ENCODE measurements at regions not wholly inside any gene's neighbourhood (a gene's known extent, or its start where the extent isn't known, plus 50 kb on each side); places are given as distances from the start of the nearest gene placed in this dataset.

DNA sequence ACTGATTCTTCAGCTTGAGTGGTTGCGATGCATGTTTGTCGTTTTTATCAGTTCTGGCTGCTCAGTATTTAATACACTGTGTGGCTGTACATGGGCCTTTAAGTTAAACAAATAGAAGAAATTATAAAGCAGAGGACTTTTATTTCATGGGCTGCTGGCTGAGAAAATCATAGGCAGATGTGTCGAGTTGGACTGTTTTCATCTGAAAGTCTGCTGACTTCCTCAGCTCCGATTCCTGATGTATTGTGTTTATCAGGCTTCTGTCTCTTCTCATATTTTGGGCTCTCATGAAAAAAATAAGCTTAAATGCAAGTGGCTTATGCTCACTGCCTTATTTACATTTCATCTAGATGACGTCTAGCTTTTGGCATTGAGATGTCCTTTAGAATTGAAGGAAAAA, 129.5 kb upstream of the GGTLC1 start:
- DNase-seq (ENCODE audit: low read depth, low spot score) = no peak
- CTCF ChIA-PET = no interaction called here
- TF ChIP-seq, protein P1, sequence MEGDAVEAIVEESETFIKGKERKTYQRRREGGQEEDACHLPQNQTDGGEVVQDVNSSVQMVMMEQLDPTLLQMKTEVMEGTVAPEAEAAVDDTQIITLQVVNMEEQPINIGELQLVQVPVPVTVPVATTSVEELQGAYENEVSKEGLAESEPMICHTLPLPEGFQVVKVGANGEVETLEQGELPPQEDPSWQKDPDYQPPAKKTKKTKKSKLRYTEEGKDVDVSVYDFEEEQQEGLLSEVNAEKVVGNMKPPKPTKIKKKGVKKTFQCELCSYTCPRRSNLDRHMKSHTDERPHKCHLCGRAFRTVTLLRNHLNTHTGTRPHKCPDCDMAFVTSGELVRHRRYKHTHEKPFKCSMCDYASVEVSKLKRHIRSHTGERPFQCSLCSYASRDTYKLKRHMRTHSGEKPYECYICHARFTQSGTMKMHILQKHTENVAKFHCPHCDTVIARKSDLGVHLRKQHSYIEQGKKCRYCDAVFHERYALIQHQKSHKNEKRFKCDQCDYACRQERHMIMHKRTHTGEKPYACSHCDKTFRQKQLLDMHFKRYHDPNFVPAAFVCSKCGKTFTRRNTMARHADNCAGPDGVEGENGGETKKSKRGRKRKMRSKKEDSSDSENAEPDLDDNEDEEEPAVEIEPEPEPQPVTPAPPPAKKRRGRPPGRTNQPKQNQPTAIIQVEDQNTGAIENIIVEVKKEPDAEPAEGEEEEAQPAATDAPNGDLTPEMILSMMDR (IDR thresholded peaks at IDR 0.05; ENCODE audit: low read depth, low read length) = no peak
- Histone ChIP-seq H3K4me3 (ENCODE audit: low read depth, low read length) (no peak overlapping the region), H3K27me3 (ENCODE audit: control insufficient read depth, insufficient read depth, low read length) (peaks cover 2% of the 10 kb centered on the region), H3K27ac (ENCODE audit: low read depth, low read length) (no peak overlapping the region), H3K9me3 (ENCODE audit: control insufficient read depth, insufficient read depth, low read length) (no peaks in the 10 kb centered on the region)
- POLR2A ChIA-PET = no interaction called here

- TF ChIP-seq, protein P1 (IDR thresholded peaks at IDR 0.05; ENCODE audit: low read depth, low read length) = no peak
- peaks cover 2% of the 10 kb centered on the region for H3K27me3 ChIP-seq (ENCODE audit: control insufficient read depth, insufficient read depth, low read length)
- H3K27ac ChIP-seq (ENCODE audit: low read depth, low read length) = no peak overlapping the region
- H3K9me3 ChIP-seq (ENCODE audit: control insufficient read depth, insufficient read depth, low read length) = no peaks in the 10 kb centered on the region
- no peak overlapping the region for H3K4me3 ChIP-seq (ENCODE audit: low read depth, low read length)
- ChIA-PET POLR2A (no interaction called here), CTCF (interaction anchor here (1.3 kb wide), 1 partner anchor 16 kb away, joined by 3 read pairs; no protein-coding TSS in a partner anchor)
- no peak for DNase-seq (ENCODE audit: low read depth, low spot score)
These were observed 128.8 kb upstream of the GGTLC1 start for GRCh38 chr20:24117383-24117782.

DNA sequence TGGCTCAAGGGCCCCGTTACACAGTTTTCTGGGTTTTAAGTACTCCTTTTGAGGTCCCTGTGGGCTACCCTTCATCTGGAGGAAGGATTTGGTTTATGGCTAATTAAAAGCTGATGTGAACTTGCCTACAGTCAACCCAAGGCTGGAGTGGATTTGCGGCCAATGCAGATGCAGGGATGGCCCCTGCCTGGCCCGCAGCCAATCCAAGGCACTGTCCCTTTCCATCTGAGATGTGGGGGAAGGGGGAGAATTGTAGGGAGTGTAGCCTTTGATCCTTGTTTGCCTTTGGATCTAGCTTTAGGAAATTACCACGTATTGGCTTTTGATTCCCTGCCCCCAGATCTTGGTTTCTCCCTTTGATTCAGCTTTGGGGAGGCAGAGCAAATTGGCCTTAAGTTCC, 128.0 kb upstream of the GGTLC1 start:
- no peak overlapping the region for H3K27ac ChIP-seq (ENCODE audit: low read depth, low read length)
- peaks cover 2% of the 10 kb centered on the region for H3K27me3 ChIP-seq (ENCODE audit: control insufficient read depth, insufficient read depth, low read length)
- ChIA-PET POLR2A (no interaction called here), CTCF (interaction anchor here (1.3 kb wide), 1 partner anchor 15 kb away, joined by 3 read pairs; no protein-coding TSS in a partner anchor)
- TF ChIP-seq, protein P1 (IDR thresholded peaks at IDR 0.05; ENCODE audit: low read depth, low read length) = no peak
- no peaks in the 10 kb centered on the region for H3K9me3 ChIP-seq (ENCODE audit: control insufficient read depth, insufficient read depth, low read length)
- H3K4me3 ChIP-seq (ENCODE audit: low read depth, low read length) = no peak overlapping the region
- no peak for DNase-seq (ENCODE audit: low read depth, low spot score)

DNA sequence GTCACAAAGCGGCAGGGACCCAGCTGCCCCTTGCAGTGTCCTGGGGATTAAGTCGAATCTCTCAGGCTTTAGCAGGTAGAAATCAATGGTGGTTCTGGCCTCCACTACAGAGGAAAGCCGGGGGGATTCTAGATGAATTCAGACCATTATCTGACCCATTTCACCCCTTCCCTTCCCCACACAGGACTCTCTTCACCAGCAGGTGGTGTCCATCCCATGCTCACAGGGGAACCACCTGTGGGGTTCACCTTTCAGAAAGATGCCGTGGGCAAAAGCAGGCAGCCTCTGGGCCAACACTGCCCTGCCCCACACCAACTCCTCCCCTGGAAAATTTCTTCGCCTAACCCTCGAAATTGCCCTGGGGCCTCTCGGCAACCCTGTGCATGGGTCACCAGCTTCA, 123.8 kb upstream of the GGTLC1 start:
- no peak overlapping the region for H3K4me3 ChIP-seq (ENCODE audit: low read depth, low read length)
- POLR2A ChIA-PET = no interaction called here
- TF ChIP-seq, protein P1 (IDR thresholded peaks at IDR 0.05; ENCODE audit: low read depth, low read length) = no peak
- peaks cover 2% of the 10 kb centered on the region for H3K27me3 ChIP-seq (ENCODE audit: control insufficient read depth, insufficient read depth, low read length)
- DNase-seq (ENCODE audit: low read depth, low spot score) = no peak
- CTCF ChIA-PET = no interaction called here
- no peak overlapping the region for H3K27ac ChIP-seq (ENCODE audit: low read depth, low read length)
- peaks cover 2% of the 10 kb centered on the region; the same call in 1 of the 2 replicates for H3K9me3 ChIP-seq (ENCODE audit: control insufficient read depth, insufficient read depth, low read length)

DNA sequence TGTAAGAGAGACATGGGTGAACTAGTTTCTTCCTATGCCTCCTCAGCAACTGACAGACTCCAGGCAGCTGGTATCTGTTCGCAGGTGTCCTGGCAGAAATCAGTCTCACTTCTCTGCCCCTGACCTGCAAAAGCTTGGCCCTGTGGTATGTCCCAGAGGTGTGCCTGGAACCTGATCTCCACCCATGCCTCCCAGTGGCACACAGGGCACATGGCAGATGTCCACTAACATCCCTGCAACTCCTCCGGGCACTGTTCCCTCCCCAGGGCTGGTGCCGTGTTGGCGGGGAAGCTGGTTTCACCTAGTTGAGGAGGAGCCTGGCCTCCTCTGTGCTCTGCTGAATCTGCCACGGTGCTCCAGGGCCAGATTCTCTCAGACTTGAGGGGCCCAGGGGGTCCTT, 123.3 kb upstream of the GGTLC1 start:
- TF ChIP-seq, protein P1 (IDR thresholded peaks at IDR 0.05; ENCODE audit: low read depth, low read length) = no peak
- CTCF ChIA-PET = no interaction called here
- Histone ChIP-seq H3K27ac (ENCODE audit: low read depth, low read length) (no peak overlapping the region), H3K27me3 (ENCODE audit: control insufficient read depth, insufficient read depth, low read length) (peaks cover 2% of the 10 kb centered on the region), H3K4me3 (ENCODE audit: low read depth, low read length) (no peak overlapping the region), H3K9me3 (ENCODE audit: control insufficient read depth, insufficient read depth, low read length) (peaks cover 2% of the 10 kb centered on the region; the same call in 1 of the 2 replicates)
- DNase-seq (ENCODE audit: low read depth, low spot score) = no peak
- POLR2A ChIA-PET = no interaction called here
